Peyer's patch (tissue), 4 donors: ENCODE measurements at regions not wholly inside any gene's neighbourhood (a gene's known extent, or its start where the extent isn't known, plus 50 kb on each side); places are given as distances from the start of the nearest gene placed in this dataset.

Experiments
- DNase-seq, 3 donors: peaks; one replicate each; pipeline ENCODE4 v3.0.0-alpha.2; 2017 to 2019
- H3K27ac ChIP-seq, 4 donors: fragments of 200-600 bp; sonication (generic); one replicate each; pipeline ENCODE4 v1.5.1; 2016 to 2019
- H3K27me3 ChIP-seq, 2 donors: fragments of 200-600 bp; sonication (generic); one replicate each; pipeline ENCODE4 v1.5.1; 2019
- H3K36me3 ChIP-seq, 3 donors: fragments of 200-600 bp; sonication (generic); one replicate each; pipeline ENCODE4 v1.5.1; 2016 to 2019
- H3K4me1 ChIP-seq, 4 donors: fragments of 200-600 bp; sonication (generic); one replicate each; pipeline ENCODE4 v1.5.1; 2016 to 2019
- H3K4me3 ChIP-seq, 4 donors: fragments of 200-600 bp; sonication (generic); 1 replicate in 3 of 4; 2 replicates in 1 of 4; pipeline ENCODE4 v1.5.1; 2016 to 2019; ENCODE audit warnings: mild to moderate bottlenecking in 1 of 4
- H3K9me3 ChIP-seq, 4 donors: fragments of 200-600 bp; sonication (generic); one replicate each; pipeline ENCODE4 v1.5.1; 2016 to 2019; ENCODE audit warnings: mild to moderate bottlenecking in 1 of 4
- CTCF ChIP-seq, 6 experiments: fragments of 450-650 bp in 4 of 6; fragments of 200-600 bp in 2 of 6; sonication (generic) in 1 of 6; IDR thresholded peaks; one replicate each; pipeline ENCODE4 v1.5.1; 2017 to 2019; ENCODE audit warnings: antibody characterized with exemption in 6 of 6, mild to moderate bottlenecking in 3 of 6, moderate library complexity in 1 of 6
- POLR2A ChIP-seq, 2 donors: fragments of 450-650 bp; IDR thresholded peaks; one replicate each; pipeline ENCODE4 v1.5.1; 2017; ENCODE audit warnings: antibody characterized with exemption in 2 of 2, mild to moderate bottlenecking in 2 of 2, moderate library complexity in 2 of 2

GRCh38 chr4:15144249-15144966 is 142.1 kb downstream of the CPEB2 start:
- H3K4me3 ChIP-seq, result no peak overlapping the region
- no peaks in the 10 kb centered on the region for H3K27me3 ChIP-seq
- H3K27ac ChIP-seq, result no peak overlapping the region
- no peaks in the 10 kb centered on the region for H3K9me3 ChIP-seq
- no peak for DNase-seq
- TF ChIP-seq POLR2A (IDR thresholded peaks at IDR 0.05), result no peak
- no peak for TF ChIP-seq CTCF (IDR thresholded peaks at IDR 0.05)
- no peaks in the 10 kb centered on the region for H3K36me3 ChIP-seq
- no peaks in the 10 kb centered on the region for H3K4me1 ChIP-seq

GRCh38 chr4:15144967-15145295 is 142.7 kb downstream of the CPEB2 start:
- Histone ChIP-seq H3K27ac (no peak overlapping the region), H3K4me3 (no peak overlapping the region), H3K9me3 (no peaks in the 10 kb centered on the region), H3K4me1 (peaks cover 0 to 4% (median 0%) of the 10 kb centered on the region in 4 donors), H3K36me3 (no peaks in the 10 kb centered on the region), H3K27me3 (no peaks in the 10 kb centered on the region)
- DNase-seq, result no peak
- TF ChIP-seq CTCF (IDR thresholded peaks at IDR 0.05) (no peak), POLR2A (IDR thresholded peaks at IDR 0.05) (no peak)

- Histone ChIP-seq H3K4me1 (peaks cover 0 to 7% (median 0%) of the 10 kb centered on the region in 4 donors), H3K27ac (no peak overlapping the region), H3K27me3 (no peaks in the 10 kb centered on the region), H3K9me3 (no peaks in the 10 kb centered on the region), H3K36me3 (no peaks in the 10 kb centered on the region), H3K4me3 (no peak overlapping the region)
- TF ChIP-seq CTCF (IDR thresholded peaks at IDR 0.05) (no peak), POLR2A (IDR thresholded peaks at IDR 0.05) (no peak)
- no peak for DNase-seq
Observed at GRCh38 chr4:15145709-15146108, 143.4 kb downstream of the CPEB2 start.

GRCh38 chr4:15147714-15148113 is 145.4 kb downstream of the CPEB2 start:
- Histone ChIP-seq H3K4me1 (peaks cover 0 to 7% (median 0%) of the 10 kb centered on the region in 4 donors), H3K4me3 (no peak overlapping the region), H3K27ac (no peak overlapping the region), H3K9me3 (no peaks in the 10 kb centered on the region), H3K27me3 (no peaks in the 10 kb centered on the region), H3K36me3 (no peaks in the 10 kb centered on the region)
- no peak for TF ChIP-seq POLR2A (IDR thresholded peaks at IDR 0.05)
- DNase-seq, result no peak

GRCh38 chr4:15148199-15148598 is 145.9 kb downstream of the CPEB2 start:
- no peak for TF ChIP-seq CTCF (IDR thresholded peaks at IDR 0.05)
- TF ChIP-seq POLR2A (IDR thresholded peaks at IDR 0.05), result no peak
- no peaks in the 10 kb centered on the region for H3K27me3 ChIP-seq
- H3K36me3 ChIP-seq, result no peaks in the 10 kb centered on the region
- H3K4me3 ChIP-seq, result no peak overlapping the region
- DNase-seq, result no peak
- peaks cover 0 to 7% (median 0%) of the 10 kb centered on the region in 4 donors for H3K4me1 ChIP-seq
- no peaks in the 10 kb centered on the region for H3K9me3 ChIP-seq
- H3K27ac ChIP-seq, result no peak overlapping the region

GRCh38 chr4:15148691-15149090 is 146.4 kb downstream of the CPEB2 start:
- Histone ChIP-seq H3K9me3 (no peaks in the 10 kb centered on the region), H3K27ac (no peak overlapping the region), H3K27me3 (no peaks in the 10 kb centered on the region), H3K4me3 (no peak overlapping the region), H3K4me1 (peaks cover 0 to 7% (median 0%) of the 10 kb centered on the region in 4 donors), H3K36me3 (no peaks in the 10 kb centered on the region)
- no peak for DNase-seq
- no peak for TF ChIP-seq POLR2A (IDR thresholded peaks at IDR 0.05)
- no peak for TF ChIP-seq CTCF (IDR thresholded peaks at IDR 0.05)
